PC-9 (cell line): ENCODE measurements at regions not wholly inside any gene's neighbourhood (a gene's known extent, or its start where the extent isn't known, plus 50 kb on each side); places are given as distances from the start of the nearest gene placed in this dataset.

Experiments used
- BruUV-seq: library from RNA; stranded (reverse); fragments of 400-500 nt; replicated peaks from 2 replicates; lab custom pipeline; 2021; lab: Mats Ljungman, UMichigan
- CTCF ChIA-PET: fragments of 300-600 bp; sonication (Branson Sonifier 250); formaldehyde crosslinking; loops from one replicate; lab custom pipeline; 2022; ENCODE audit warnings: antibody characterized with exemption; lab: Charles Lee
- POLR2A ChIA-PET: fragments of 300-600 bp; sonication (Branson Sonifier 250); formaldehyde crosslinking; loops from one replicate; lab custom pipeline; 2022; ENCODE audit warnings: antibody characterized with exemption; ENCODE audit not compliant: unreplicated experiment; lab: Charles Lee
- DNase-seq, 2 experiments: peaks; one replicate each; pipeline versions ENCODE4 v3.0.0 to v3.0.0-alpha.2; 2015 to 2022; ENCODE audit warnings: mixed read lengths in 1 of 2
- H2AFZ ChIP-seq: fragments of 200-600 bp; sonication (generic); 2 replicates; pipeline ENCODE4 v1.8.1; 2017; ENCODE audit warnings: antibody characterized with exemption
- H3F3A ChIP-seq: fragments of 200-600 bp; sonication (generic); 2 replicates; pipeline ENCODE4 v1.8.1; 2017; ENCODE audit warnings: antibody characterized with exemption, mild to moderate bottlenecking, low read depth; ENCODE audit not compliant: insufficient read depth
- H3K27ac ChIP-seq: fragments of 200-600 bp; sonication (generic); 2 replicates; pipeline ENCODE4 v1.6.1; 2016; ENCODE audit warnings: mixed run types
- H3K27me3 ChIP-seq: fragments of 200-600 bp; sonication (generic); 2 replicates; pipeline ENCODE4 v1.6.1; 2016; ENCODE audit warnings: low read depth, mixed run types; ENCODE audit not compliant: insufficient read depth
- H3K36me3 ChIP-seq: fragments of 200-600 bp; sonication (generic); 2 replicates; pipeline ENCODE4 v1.6.1; 2016; ENCODE audit warnings: low read depth, mixed run types
- H3K4me1 ChIP-seq: fragments of 200-600 bp; sonication (generic); replicated peaks from 2 replicates; pipeline ENCODE4 v1.6.1; 2016; ENCODE audit warnings: mixed run types; ENCODE audit not compliant: insufficient read depth
- H3K4me2 ChIP-seq: fragments of 200-600 bp; sonication (generic); 2 replicates; pipeline ENCODE4 v1.6.1; 2017; ENCODE audit warnings: mixed run types
- H3K4me3 ChIP-seq: fragments of 200-600 bp; sonication (generic); 2 replicates; pipeline ENCODE4 v1.6.1; 2016; ENCODE audit warnings: mixed run types
- H3K79me2 ChIP-seq: fragments of 200-600 bp; sonication (generic); 2 replicates; pipeline ENCODE4 v1.6.1; 2017; ENCODE audit warnings: low read depth, mixed run types
- H3K9me2 ChIP-seq: fragments of 200-600 bp; sonication (generic); 2 replicates; pipeline ENCODE4 v1.8.1; 2017; ENCODE audit warnings: mild to moderate bottlenecking; ENCODE audit not compliant: insufficient read depth
- H3K9me3 ChIP-seq: fragments of 200-600 bp; sonication (generic); 2 replicates; pipeline ENCODE4 v1.8.1; 2016; ENCODE audit warnings: low read depth; ENCODE audit not compliant: insufficient read depth
- H4K20me1 ChIP-seq: fragments of 200-600 bp; sonication (generic); 2 replicates; pipeline ENCODE4 v1.8.1; 2017; ENCODE audit not compliant: insufficient read depth
- EZH2 ChIP-seq: fragments of 200-600 bp; sonication (generic); IDR thresholded peaks from 2 replicates; pipeline ENCODE4 v1.8.0; 2017; ENCODE audit warnings: antibody characterized with exemption, low read depth
- intact Hi-C: fragments of 100-400 bp; cut with micrococcal nuclease; formaldehyde crosslinking; loops from one replicate; pipeline ENCODE4 v1.10.0; 2022; ENCODE audit not compliant: unreplicated experiment
- TF ChIP-seq, protein P1 (sequence below): fragments of 200-600 bp; sonication (generic); conservative IDR thresholded peaks from 2 replicates; pipeline ENCODE4 v1.6.1; 2017; ENCODE audit warnings: mixed run types, antibody characterized with exemption, mild to moderate bottlenecking, moderate library complexity

DNA sequence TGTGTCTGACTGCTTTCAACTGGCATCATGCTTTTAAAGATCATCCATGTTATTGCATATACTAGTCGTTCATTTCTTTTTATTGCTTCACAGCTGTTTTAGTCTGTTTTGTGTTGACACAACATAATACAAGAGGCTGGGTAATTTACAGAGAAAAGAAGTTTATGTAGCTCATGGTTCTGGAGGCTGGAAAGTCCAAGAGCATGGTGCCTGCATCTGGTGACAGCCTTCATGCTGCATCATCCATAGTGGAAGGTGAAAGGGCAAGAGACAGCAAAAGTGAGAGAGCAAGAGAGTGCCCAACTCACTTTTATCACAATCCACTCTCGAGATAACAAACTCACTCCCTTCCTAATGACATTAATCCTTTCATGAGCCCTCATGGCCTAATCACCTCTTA is 198.4 kb downstream of the NSG2 start:
- no peaks in the 10 kb centered on the region for H4K20me1 ChIP-seq
- BruUV-seq: no TSS peak
- DNase-seq: no peak
- POLR2A ChIA-PET: no interaction called here
- CTCF ChIA-PET: no interaction called here
- H3K9me3 ChIP-seq: no peaks in the 10 kb centered on the region
- no peaks in the 10 kb centered on the region for H3F3A ChIP-seq
- no peaks in the 10 kb centered on the region for H3K9me2 ChIP-seq
- TF ChIP-seq, protein P1, sequence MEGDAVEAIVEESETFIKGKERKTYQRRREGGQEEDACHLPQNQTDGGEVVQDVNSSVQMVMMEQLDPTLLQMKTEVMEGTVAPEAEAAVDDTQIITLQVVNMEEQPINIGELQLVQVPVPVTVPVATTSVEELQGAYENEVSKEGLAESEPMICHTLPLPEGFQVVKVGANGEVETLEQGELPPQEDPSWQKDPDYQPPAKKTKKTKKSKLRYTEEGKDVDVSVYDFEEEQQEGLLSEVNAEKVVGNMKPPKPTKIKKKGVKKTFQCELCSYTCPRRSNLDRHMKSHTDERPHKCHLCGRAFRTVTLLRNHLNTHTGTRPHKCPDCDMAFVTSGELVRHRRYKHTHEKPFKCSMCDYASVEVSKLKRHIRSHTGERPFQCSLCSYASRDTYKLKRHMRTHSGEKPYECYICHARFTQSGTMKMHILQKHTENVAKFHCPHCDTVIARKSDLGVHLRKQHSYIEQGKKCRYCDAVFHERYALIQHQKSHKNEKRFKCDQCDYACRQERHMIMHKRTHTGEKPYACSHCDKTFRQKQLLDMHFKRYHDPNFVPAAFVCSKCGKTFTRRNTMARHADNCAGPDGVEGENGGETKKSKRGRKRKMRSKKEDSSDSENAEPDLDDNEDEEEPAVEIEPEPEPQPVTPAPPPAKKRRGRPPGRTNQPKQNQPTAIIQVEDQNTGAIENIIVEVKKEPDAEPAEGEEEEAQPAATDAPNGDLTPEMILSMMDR: no peak
- TF ChIP-seq EZH2: no peak
- no peak overlapping the region for H3K4me2 ChIP-seq
- peaks cover 81% of the 10 kb centered on the region for H3K27me3 ChIP-seq
- H3K4me1 ChIP-seq: no peaks in the 10 kb centered on the region
- H3K79me2 ChIP-seq: no peaks in the 10 kb centered on the region
- no peak overlapping the region for H2AFZ ChIP-seq
- no peak overlapping the region for H3K4me3 ChIP-seq
- intact Hi-C loops: no loop called here
- H3K36me3 ChIP-seq: no peaks in the 10 kb centered on the region
- H3K27ac ChIP-seq: no peak overlapping the region

GRCh38 chr5:174245516-174246075 is 200.1 kb downstream of the NSG2 start:
- no peak for TF ChIP-seq EZH2
- TF ChIP-seq, protein P1: no peak
- Histone ChIP-seq H4K20me1 (no peaks in the 10 kb centered on the region), H3K4me1 (no peaks in the 10 kb centered on the region), H3K4me3 (no peak overlapping the region), H3K4me2 (no peak overlapping the region), H3F3A (no peaks in the 10 kb centered on the region), H3K9me3 (no peaks in the 10 kb centered on the region), H3K36me3 (no peaks in the 10 kb centered on the region), H3K9me2 (no peaks in the 10 kb centered on the region), H2AFZ (no peak overlapping the region), H3K27ac (no peak overlapping the region), H3K27me3 (peaks cover 68% of the 10 kb centered on the region), H3K79me2 (no peaks in the 10 kb centered on the region)
- intact Hi-C loops: no loop called here
- no TSS peak for BruUV-seq
- ChIA-PET POLR2A (no interaction called here), CTCF (interaction anchor here (0.5 kb wide), 1 partner anchor 74 kb away, joined by 6 read pairs; no protein-coding TSS in a partner anchor)
- no peak for DNase-seq

DNA sequence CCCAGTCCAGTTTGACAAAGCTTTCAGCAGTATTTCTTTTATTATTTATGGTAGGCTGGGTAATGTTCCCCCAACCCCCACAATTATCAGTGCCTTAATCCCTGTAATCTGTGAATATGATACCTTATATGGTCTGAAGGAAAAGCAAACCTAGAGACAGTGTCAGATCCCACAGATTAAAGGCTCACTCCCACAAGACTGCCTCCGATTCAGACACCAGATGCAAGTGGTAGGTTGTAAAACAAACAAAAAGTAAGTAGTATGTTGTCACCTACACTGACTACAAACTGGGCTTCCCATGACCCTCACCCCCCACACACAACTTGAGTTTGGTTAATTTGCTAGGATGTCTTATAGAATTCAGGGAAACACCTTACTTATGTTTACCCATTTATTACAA is 201.2 kb downstream of the NSG2 start:
- no peak for TF ChIP-seq EZH2
- TF ChIP-seq, protein P1: no peak
- H3K27ac ChIP-seq: no peak overlapping the region
- H3K4me3 ChIP-seq: no peak overlapping the region
- H3K27me3 ChIP-seq: peaks cover 68% of the 10 kb centered on the region
- no peaks in the 10 kb centered on the region for H3F3A ChIP-seq
- H3K4me1 ChIP-seq: no peaks in the 10 kb centered on the region
- no peaks in the 10 kb centered on the region for H3K79me2 ChIP-seq
- H4K20me1 ChIP-seq: no peaks in the 10 kb centered on the region
- H2AFZ ChIP-seq: no peak overlapping the region
- DNase-seq: no peak
- BruUV-seq: no TSS peak
- H3K9me2 ChIP-seq: no peaks in the 10 kb centered on the region
- intact Hi-C loops: no loop called here
- ChIA-PET CTCF (no interaction called here), POLR2A (no interaction called here)
- H3K36me3 ChIP-seq: no peaks in the 10 kb centered on the region
- no peak overlapping the region for H3K4me2 ChIP-seq
- H3K9me3 ChIP-seq: no peaks in the 10 kb centered on the region
